ENCODE measurements at regions not wholly inside any gene's neighbourhood (a gene's known extent, or its start where the extent isn't known, plus 50 kb on each side); places are given as distances from the start of the nearest gene placed in this dataset.

DNA sequence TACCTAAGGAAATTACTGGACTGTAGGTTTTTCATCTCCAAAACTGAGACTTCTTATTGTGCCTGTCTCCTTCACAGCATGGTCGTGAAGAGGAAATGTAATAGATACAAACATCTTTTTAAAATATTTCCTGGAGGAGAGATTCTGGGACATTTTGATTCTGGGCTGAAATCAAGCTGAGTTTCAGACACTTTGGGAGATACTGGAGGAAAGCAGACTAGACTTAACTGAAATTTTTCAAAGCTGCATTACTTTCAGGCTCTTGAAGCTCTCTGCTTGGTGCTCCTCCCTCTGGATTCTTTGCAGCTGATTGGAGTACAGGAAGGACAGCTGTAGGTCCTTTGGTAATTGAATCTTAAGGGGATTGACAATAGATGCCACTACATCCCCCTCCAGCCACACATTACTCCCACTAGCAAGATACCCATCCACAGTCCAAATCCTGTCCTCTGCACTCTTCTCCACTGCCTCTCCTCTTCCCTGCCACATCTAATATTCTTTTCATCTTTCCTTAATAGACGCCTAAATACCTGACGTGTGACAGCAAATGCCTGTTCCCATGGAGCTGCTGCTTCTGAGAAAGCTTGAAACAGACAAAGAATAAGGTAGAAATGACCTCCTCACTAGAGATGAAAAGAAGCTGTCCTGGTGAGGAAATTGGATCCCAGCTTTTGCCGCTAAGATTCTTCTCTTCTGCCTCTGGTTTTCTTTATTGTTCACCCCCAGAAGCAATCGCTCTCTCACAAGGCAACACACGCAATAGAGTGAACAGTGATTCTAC lies 111.5 kb upstream of the PHYHIPL start:
- FAIRE-seq: no peak
- no peak for TF ChIP-seq POU2F2 (IDR thresholded peaks at IDR 0.05; ENCODE audit: low read depth, low read length)
- no peak for TF ChIP-seq SPI1 (IDR thresholded peaks at IDR 0.05; ENCODE audit: low read depth, low read length)
- no peak for TF ChIP-seq POLR2A (IDR thresholded peaks at IDR 0.05; ENCODE audit: low read depth, low read length)
- TF ChIP-seq POLR2AphosphoS5 (IDR thresholded peaks at IDR 0.05; ENCODE audit: low read depth, low read length): no peak
- TF ChIP-seq PAX5 (IDR thresholded peaks at IDR 0.05; ENCODE audit: insufficient read depth, low read length, severe bottlenecking): no peak
- no peak for TF ChIP-seq TAF1 (IDR thresholded peaks at IDR 0.05; ENCODE audit: low read depth, low read length)
- no peak for DNase-seq (ENCODE audit: insufficient read length, low spot score)

DNA sequence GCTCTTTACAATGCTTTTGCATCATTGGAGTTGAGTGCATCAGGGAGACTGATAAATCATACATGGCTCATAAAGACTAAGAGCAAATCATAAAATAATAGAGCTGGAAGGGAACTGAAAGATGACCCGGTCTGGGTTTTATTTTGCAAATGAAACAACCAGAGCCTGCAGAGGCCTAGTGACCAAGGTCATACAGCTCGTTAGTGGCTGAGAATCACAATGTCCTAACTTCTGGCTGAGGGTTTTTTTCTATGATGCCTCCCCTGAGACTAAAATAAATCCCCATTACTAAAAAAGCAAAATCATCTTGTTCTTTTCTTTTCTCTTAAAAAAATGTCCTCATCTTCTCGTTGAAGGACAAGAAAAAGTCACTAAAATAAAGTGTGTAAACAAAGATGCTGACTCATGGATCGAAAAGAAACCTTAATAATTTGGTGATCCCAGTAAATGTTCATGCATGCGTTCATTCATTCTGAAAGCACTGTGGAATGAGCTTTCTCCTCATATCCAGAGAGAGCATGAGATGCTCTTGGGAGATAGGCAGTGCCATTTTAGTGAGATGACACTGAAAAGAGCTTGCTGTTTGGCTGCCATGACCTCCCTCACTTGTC lies 107.8 kb upstream of the PHYHIPL start:
- TF ChIP-seq POU2F2 (IDR thresholded peaks at IDR 0.05; ENCODE audit: low read depth, low read length) (no peak), POLR2AphosphoS5 (IDR thresholded peaks at IDR 0.05; ENCODE audit: low read depth, low read length) (no peak), PAX5 (IDR thresholded peaks at IDR 0.05; ENCODE audit: insufficient read depth, low read length, severe bottlenecking) (no peak), POLR2A (IDR thresholded peaks at IDR 0.05; ENCODE audit: low read depth, low read length) (no peak), SPI1 (IDR thresholded peaks at IDR 0.05; ENCODE audit: low read depth, low read length) (peak; percentile 45)
- DNase-seq (ENCODE audit: insufficient read length, low spot score) (no peak), FAIRE-seq (no peak)

DNA sequence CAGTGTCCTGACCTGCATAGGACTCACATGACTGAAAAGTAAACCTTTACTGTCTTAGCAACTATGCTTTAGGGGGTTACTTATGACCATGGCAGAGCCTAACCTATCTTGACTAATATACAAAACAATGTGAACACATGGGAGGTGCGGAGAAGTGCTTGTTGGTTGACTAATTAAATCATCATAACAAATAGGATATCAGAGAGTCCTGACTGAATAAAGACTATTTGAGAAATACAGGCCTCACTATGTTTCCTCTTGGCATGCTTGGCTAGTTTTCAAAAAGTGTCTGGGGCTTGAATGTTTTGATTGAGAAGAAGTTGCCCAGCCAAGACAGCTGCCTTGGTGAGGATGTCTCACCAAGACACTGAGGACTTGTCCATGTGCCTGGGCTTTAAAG lies 104.4 kb upstream of the PHYHIPL start:
- no peak for FAIRE-seq
- no peak for DNase-seq (ENCODE audit: insufficient read length, low spot score)
- TF ChIP-seq PAX5 (IDR thresholded peaks at IDR 0.05; ENCODE audit: insufficient read depth, low read length, severe bottlenecking) (no peak), POLR2AphosphoS5 (IDR thresholded peaks at IDR 0.05; ENCODE audit: low read depth, low read length) (no peak), SPI1 (IDR thresholded peaks at IDR 0.05; ENCODE audit: low read depth, low read length) (no peak), POU2F2 (IDR thresholded peaks at IDR 0.05; ENCODE audit: low read depth, low read length) (no peak), TAF1 (IDR thresholded peaks at IDR 0.05; ENCODE audit: low read depth, low read length) (no peak), POLR2A (IDR thresholded peaks at IDR 0.05; ENCODE audit: low read depth, low read length) (no peak)

DNA sequence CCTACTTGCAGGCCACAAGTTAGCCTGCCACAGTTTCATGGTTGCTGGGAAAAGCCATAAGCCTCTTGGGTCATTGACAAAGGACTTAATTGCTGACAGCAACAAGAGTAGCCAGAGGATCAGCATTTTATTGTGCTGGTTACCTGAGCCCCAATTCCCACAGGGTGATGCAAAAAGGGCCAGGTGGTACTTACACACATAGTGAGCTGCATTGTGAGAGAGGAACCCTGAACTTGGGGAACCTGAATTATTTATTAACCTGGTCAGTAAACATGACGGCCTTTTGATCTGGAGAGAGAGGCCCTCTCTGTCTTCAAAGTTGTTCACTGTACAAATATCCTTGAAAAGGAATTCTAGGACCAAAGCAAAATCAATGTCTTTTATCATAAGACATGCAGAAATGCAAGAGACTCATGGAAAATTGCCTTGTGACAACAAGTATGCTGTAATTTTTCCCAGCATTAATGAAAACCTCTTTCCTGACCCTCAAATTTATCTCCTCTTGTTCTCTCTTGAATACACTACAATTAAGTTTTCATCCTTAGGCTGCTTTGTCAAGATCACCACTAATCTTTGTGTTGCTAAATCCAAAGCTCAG lies 102.9 kb upstream of the PHYHIPL start:
- DNase-seq (ENCODE audit: insufficient read length, low spot score): no peak
- FAIRE-seq: no peak
- TF ChIP-seq PAX5 (IDR thresholded peaks at IDR 0.05; ENCODE audit: insufficient read depth, low read length, severe bottlenecking) (no peak), POU2F2 (IDR thresholded peaks at IDR 0.05; ENCODE audit: low read depth, low read length) (no peak), TAF1 (IDR thresholded peaks at IDR 0.05; ENCODE audit: low read depth, low read length) (no peak), SPI1 (IDR thresholded peaks at IDR 0.05; ENCODE audit: low read depth, low read length) (no peak), POLR2A (IDR thresholded peaks at IDR 0.05; ENCODE audit: low read depth, low read length) (no peak), POLR2AphosphoS5 (IDR thresholded peaks at IDR 0.05; ENCODE audit: low read depth, low read length) (no peak)

DNA sequence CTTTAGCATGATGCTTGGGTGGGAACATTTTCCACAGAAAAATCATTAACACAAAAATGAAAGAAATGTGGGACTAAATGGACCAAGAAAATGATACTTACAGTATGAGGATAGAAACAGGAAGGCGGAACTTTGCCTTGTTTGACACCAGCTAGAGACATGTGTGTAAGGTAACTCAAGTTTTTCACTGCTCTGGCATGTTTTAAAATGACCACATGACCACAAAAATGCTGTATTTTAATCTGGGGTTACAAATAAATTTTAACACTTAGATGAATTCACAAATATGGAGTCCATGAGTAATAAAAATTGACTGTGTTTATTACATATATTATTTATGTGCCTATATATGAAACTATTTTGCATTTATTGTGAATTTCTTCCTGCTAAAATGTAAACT lies 100.9 kb upstream of the PHYHIPL start:
- DNase-seq (ENCODE audit: insufficient read length, low spot score) (no peak), FAIRE-seq (no peak)

DNA sequence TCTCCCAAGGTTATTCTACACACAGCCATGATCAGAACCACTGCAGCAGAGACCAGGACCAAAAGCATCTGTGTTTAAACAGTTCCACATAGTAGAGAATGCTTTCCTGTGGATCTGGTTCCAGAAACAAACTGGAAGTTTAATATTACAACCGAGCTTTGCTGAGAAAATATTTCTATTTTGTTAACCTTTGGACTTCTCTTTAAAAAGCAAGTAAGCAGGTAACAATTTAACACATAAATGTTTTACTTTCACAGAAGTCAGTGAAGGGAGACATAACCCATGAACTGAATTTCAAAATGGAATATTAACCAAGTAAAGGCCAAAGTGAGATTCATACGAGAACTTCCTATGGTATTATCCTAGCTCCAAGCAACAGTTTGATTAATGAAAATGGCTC lies 98.6 kb upstream of the PHYHIPL start:
- TF ChIP-seq POLR2AphosphoS5 (IDR thresholded peaks at IDR 0.05; ENCODE audit: low read depth, low read length): no peak
- TF ChIP-seq POU2F2 (IDR thresholded peaks at IDR 0.05; ENCODE audit: low read depth, low read length): no peak
- TF ChIP-seq POLR2A (IDR thresholded peaks at IDR 0.05; ENCODE audit: low read depth, low read length): no peak
- TF ChIP-seq PAX5 (IDR thresholded peaks at IDR 0.05; ENCODE audit: insufficient read depth, low read length, severe bottlenecking): no peak
- TF ChIP-seq TAF1 (IDR thresholded peaks at IDR 0.05; ENCODE audit: low read depth, low read length): no peak
- no peak for TF ChIP-seq SPI1 (IDR thresholded peaks at IDR 0.05; ENCODE audit: low read depth, low read length)
- FAIRE-seq (no peak), DNase-seq (ENCODE audit: insufficient read length, low spot score) (no peak)

More for the DNA sequence above, 100.9 kb upstream of the PHYHIPL start:
- TF ChIP-seq PAX5 (IDR thresholded peaks at IDR 0.05; ENCODE audit: insufficient read depth, low read length, severe bottlenecking) (no peak), POLR2AphosphoS5 (IDR thresholded peaks at IDR 0.05; ENCODE audit: low read depth, low read length) (no peak), SPI1 (IDR thresholded peaks at IDR 0.05; ENCODE audit: low read depth, low read length) (no peak), POU2F2 (IDR thresholded peaks at IDR 0.05; ENCODE audit: low read depth, low read length) (no peak)

DNA sequence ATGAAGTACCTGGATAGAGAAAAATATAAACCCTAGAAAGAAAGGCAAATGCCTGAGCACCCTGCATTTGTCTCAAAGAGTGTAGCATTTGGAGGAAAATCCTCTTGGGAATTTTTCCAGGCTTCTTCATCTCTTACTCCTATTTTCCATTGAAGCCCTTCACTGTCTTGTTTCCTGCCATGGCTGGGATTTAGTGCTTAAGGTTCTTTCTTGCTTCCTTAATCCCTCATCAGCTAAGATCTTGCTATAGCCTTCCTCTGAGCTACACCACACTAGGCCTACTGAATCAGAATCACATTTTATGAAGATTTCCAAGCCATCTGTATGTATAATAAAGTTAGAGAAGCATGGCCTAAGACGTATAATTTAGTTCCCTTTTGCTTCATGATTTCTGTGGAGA lies 97.5 kb upstream of the PHYHIPL start:
- DNase-seq (ENCODE audit: insufficient read length, low spot score) (no peak), FAIRE-seq (no peak)
- TF ChIP-seq PAX5 (IDR thresholded peaks at IDR 0.05; ENCODE audit: insufficient read depth, low read length, severe bottlenecking): no peak
- no peak for TF ChIP-seq TAF1 (IDR thresholded peaks at IDR 0.05; ENCODE audit: low read depth, low read length)
- TF ChIP-seq POU2F2 (IDR thresholded peaks at IDR 0.05; ENCODE audit: low read depth, low read length): no peak
- TF ChIP-seq SPI1 (IDR thresholded peaks at IDR 0.05; ENCODE audit: low read depth, low read length): no peak
- no peak for TF ChIP-seq POLR2AphosphoS5 (IDR thresholded peaks at IDR 0.05; ENCODE audit: low read depth, low read length)
- TF ChIP-seq POLR2A (IDR thresholded peaks at IDR 0.05; ENCODE audit: low read depth, low read length): no peak

DNA sequence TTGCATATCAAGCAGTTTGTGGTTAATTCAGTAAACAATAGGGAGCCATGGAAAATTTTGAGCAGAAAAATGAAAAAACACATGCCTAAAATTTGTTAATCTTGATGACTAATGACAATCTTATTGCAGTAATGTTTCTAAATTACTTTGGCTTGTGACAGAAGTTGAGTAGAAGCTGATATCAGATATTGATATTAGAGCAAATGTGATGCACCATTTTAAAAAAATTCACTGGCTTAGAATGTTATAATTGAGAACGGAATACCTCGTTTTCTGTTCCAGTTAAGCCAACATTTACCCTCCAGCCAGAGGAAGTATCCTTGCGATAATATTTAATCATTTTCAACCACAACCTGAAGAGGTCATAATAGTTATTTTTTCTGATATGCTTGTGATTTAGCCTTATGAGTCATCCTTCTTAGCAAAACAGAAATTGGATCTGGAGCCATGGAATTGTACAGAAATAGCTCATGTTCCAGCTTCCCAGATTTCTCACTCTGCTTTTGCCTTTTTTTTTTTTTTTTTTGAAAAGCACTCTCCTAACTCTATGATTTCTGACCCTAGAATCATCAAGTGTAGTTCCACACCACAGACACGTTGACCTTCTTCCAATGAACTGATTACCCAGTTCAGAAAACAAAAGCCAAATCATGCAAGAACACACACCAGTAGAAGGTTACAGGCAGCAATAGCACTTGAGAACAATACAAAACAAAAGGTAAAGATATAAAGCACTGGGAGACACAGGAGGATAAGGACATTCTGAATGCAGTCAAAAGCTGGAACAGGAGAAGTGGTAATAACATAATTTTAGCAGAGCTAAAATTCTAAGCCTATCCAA lies 96.8 kb upstream of the PHYHIPL start:
- FAIRE-seq (no peak), DNase-seq (ENCODE audit: insufficient read length, low spot score) (no peak)

More for the DNA sequence above, 96.8 kb upstream of the PHYHIPL start:
- TF ChIP-seq PAX5 (IDR thresholded peaks at IDR 0.05; ENCODE audit: insufficient read depth, low read length, severe bottlenecking) (no peak), TAF1 (IDR thresholded peaks at IDR 0.05; ENCODE audit: low read depth, low read length) (no peak), POLR2AphosphoS5 (IDR thresholded peaks at IDR 0.05; ENCODE audit: low read depth, low read length) (no peak), POLR2A (IDR thresholded peaks at IDR 0.05; ENCODE audit: low read depth, low read length) (no peak), SPI1 (IDR thresholded peaks at IDR 0.05; ENCODE audit: low read depth, low read length) (no peak), POU2F2 (IDR thresholded peaks at IDR 0.05; ENCODE audit: low read depth, low read length) (no peak)

Data from GM12891 (cell line).